HuH-7 (cell line): ENCODE measurements at regions not wholly inside any gene's neighbourhood (a gene's known extent, or its start where the extent isn't known, plus 50 kb on each side); places are given as distances from the start of the nearest gene placed in this dataset.
"Not testable (repeated sequence)": the region's sequence is repeated elsewhere in the genome, so short reads cannot be mapped to it uniquely, and the experiment has no call there.

Experiments used
- DNase-seq: peaks from one replicate; pipeline ENCODE4 v3.0.0; 2011; ENCODE audit warnings: low spot score

DNA sequence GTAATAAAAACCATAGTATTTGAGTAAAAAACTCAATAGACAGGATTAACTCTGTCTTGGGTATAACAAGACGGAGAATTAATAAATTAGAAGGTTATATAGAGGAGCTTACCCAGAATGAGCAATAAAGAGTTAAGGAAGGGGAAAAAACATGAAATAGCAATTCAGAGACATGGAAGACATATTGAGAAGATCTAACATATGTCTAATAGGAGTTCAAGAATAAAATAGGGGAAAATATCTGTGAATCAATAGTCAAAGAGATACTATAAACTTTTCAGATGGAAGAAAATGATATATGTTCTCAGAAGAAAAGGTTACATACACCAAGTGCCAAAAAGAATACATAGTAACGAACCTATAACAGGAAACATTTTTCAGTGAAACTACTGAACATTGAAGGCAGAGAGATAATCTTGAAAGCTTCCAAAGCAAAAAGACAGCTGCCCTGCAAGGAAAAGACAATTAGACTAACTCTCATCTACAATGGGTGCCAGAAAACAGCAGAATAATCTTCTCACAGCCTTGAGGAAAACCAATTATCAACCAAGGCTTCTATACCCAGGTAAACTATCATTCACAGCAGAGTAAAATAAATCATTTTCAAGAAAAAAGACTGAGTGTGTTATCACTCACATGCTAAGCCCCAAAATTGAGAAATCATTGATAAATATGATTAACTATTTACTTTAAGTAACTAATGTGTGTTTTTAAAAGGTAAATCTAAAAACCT is 106.0 kb downstream of the ENC1 start:
- no peak for DNase-seq

DNA sequence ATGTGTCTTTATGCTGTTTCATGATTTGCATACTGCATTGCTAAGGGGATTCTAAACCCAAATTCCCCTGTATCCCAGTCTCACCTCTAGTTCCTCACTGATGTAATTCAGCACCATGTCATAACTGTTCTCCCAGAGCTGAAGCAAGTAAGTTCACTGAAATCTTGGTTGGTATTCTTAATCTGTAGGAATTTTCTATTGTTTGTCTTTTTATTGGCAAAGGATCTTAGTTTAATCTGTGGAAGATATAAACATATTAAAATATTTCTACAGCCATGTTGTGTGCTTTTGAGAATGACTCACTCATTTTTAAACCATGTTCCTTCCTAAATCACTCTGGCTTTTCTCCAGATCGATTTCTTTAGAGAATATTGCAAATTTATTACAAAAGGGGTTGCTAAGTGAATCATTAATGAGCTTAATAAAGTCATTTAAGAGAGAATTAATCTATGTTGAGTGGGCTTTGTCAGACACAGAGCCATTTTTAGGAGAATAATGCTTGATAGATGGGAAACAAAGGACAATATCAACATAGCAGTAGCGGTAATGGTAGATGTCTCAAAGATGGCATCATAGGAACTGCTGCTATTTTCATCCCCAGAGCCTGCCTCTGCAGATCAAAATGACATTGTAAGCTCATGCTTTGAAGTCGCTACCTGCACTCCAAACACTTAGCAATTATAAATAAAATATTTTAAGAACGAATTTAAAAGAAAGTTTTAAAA is 110.0 kb downstream of the ENC1 start:
- DNase-seq: no peak

DNA sequence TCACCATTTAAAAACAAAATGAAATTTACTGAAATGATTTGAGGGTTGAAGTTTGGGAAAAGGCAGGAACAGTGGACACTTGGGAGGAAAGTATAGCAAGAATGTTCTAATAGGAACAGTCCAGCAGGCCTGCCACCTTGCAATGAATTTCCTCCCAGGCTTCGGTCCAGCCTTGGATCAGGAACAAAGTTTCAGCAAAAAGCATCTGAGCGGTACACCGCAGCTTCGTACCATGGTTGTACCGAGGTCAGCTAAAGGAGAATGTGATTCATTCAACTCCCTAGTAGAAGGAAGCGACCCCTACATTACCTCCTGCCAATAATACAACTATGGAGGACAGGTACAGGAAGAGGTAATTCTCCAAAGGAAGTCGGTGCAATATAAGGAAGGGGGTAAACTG is 111.4 kb downstream of the ENC1 start:
- no peak for DNase-seq

DNA sequence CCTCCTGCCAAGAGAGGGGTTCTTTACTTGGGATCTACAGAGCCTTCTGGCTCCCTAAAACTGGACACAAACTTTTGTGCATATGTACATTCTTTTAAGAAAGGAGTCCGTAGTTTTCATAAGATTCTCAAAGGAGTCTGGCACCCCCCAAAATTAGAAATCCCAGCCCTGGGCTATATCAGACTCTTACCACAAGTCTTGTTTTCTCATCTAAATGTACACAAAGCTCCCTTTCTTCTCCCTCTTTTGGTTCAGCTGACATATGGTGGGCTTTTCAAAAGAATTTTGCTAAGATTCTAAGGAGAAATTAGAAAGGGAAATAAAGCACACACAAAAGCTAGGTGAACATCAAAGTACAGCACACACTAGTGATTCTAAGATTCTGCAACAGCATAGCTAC is 114.4 kb downstream of the ENC1 start:
- DNase-seq: no peak

DNA sequence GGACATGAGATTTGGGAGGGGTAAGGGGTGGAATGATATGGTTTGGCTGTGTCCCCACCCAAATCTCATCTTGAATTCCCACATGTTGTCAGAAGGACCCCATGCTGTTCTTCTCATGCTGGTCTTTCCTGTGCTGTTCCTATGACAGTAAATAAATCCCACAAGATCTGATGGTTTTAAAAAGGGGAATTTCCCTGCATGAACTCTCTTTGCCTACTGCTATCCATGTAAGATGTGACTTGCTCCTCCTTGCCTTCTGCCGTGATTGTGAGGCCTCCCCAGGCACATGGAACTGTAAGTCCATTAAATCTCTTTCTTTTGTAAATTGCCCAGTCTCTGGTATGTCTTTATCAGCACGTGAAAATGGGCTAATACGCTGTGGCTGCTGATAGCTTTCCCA is 115.8 kb downstream of the ENC1 start:
- not testable (repeated sequence) for DNase-seq

DNA sequence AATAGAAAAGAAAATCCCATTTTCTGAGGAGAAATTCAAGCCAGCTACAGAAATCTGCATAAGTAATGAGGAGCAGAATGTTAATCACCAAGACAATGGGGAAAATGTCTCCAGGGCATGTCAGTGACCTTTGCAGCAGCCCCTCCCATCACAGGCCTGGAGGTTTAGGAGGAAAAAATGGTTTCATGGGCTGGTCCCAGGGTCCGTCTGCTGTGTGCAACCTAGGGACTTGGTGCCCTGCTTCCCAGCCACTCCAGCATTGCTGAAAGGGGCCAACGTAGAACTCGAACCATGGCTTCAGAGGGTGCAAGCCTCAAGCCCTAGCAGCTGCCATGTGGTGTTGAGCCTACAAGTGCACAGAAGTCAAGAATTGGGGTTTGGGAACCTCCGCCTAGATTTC is 116.8 kb downstream of the ENC1 start:
- DNase-seq: not testable (repeated sequence)

DNA sequence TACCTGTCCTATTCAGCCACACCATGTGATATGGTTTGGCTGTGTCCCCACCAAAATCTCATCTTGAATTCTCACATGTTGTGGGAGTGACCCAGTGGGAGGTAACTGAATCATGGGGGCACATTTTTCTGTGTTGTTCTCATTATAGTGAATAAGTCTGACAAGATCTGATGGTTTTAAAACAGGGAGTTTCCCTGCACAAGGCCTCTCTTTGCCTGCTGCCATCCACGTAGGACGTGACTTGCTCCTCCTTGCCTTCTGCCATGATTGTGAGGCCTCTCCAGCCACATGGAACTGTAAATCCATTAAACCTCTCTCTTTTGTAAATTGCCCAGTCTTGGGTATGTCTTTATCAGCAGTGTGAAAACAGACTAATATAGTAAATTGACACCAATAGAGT is 117.7 kb downstream of the ENC1 start:
- not testable (repeated sequence) for DNase-seq

DNA sequence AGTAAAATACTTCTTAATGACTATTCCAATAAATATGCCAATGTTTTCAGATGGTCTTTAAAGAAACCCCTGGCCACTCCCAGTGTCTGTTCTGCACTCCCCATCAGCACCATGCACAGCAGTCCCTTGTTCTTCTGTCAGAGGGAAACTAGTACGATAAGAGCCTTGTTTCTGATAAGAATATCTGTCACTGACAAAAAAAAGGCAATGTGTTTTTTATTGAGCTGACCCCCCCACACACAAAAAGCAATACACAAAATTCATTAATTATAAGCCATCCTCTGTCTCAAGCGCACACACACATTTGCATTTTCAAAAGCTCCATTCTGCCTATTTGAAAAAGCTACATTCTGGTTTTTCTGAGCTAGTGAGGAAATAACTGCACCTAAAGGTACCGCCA is 119.1 kb downstream of the ENC1 start:
- DNase-seq: no peak

DNA sequence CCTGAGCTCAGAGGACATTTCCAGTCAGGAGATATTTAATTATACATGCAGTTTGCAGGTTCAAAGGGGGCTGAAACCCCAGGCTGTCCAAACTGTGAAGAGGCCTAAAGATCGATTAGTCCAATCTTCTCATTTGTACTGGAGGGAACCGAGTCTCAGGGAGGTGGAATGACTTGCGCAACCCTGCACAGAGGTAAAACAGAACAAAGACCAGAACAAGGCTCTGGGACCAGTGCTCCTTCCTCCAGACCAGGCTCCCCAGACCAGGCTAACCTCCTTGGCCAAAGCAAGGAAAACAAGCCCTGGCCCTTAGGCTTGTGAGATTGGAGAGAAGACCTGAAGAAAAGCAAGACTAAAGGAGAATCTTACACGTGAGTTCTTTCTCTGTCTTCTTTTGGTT is 120.8 kb downstream of the ENC1 start:
- no peak for DNase-seq

DNA sequence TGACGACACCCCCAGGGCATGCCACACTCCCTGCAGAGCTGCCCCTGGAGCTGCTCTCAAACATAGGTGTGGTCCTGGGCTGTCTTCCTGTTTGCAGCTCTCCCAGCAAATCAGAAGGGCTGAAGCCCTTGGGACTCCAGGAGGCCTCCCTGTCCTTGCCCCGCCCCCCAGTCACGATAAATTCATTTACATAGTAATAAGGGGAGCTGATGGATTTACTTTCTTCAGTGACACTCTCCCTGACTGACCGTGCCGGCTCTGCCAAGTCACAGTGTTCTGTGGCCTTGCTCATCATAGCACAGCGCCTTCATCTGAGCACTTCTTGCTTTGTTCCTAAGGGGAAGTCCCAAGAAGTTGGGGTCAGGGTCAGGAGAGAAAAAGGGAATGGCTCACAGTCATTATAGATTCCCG is 121.4 kb downstream of the ENC1 start:
- DNase-seq: no peak

DNA sequence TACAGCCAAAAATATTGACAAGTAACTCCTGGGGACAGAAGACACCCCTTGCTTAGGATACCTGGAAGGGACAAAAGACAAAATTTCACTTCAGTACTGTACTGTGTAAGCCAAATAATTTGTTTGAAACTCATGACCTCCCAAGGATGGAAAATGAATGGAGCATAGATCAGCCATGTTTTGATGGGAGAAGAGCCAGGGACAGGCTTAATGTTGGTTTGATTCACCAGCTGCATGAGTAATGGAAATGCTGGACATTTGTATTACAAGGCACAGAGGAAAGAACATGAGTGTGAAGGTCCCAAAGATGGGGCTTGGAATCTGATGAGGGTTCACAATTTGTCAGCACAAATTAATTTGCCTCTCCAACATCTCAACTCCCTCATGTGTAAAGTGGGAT is 122.8 kb downstream of the ENC1 start:
- DNase-seq: no peak

DNA sequence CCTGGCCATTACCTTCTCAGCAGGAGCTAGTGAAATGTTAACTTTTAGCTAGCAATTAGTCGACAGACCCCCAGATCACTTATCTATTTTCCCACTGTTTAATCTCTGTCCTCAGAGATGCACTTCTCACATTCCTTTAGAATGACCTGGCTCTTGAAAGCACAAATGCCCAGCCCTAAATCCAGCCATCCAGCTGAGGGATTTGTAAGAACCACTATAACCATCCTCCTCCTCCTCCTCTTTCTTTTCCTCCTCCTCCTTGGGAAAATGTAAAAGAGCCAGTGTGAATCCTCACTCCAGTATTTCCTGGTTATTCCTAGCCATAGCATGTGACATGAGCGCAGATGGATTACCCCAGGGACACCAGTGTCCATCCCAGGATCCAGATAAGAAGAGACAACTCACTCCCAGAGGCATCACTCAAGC is 124.3 kb downstream of the ENC1 start:
- DNase-seq: no peak

DNA sequence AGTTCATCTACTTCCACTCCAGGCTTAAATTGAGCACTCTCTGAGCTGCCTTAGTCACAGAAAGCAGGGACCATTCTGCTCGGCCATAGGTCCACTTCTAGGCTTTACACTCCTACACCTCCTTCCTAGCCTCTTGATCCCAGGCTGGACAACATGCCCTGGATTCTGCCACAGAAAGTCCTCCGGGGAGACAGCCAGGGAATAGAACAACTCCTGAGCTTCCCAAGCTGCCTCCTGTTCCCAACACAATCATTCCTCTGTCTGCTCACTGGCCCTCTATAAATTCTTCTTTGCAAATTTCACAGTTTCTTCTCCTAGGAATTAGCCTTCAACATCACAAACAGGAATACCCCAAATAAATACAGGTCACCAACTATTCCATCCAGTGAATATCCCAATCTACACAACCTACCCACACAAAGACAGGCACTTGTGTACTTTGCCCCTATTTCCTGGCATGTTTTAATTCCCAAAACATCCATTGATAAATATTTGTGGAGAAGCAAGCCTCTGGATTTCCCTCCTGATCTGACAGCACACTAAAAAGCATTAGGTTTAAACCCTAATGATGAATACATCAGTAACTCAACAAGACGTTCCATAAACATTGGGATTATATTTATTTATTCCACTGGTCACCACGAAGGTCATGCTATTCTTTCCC is 125.5 kb downstream of the ENC1 start:
- DNase-seq: no peak

DNA sequence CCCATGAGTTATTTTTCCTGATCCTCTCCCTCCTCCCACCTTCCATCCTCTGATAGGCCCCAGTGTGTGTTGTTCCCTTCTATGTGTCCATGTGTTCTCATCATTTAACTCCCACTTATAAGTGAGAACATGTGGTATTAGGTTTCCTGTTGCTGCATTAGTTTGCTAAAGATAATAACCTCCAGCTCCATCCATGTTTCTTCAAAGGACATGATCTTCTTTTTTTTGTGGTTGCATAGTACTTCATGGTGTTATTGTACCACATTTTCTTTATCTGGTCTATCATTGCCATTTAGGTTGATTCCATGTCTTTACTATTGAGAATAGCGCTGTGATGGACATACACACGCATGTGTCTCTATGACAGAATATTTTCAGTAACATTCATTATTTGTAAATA is 128.8 kb downstream of the ENC1 start:
- DNase-seq: not testable (repeated sequence)

DNA sequence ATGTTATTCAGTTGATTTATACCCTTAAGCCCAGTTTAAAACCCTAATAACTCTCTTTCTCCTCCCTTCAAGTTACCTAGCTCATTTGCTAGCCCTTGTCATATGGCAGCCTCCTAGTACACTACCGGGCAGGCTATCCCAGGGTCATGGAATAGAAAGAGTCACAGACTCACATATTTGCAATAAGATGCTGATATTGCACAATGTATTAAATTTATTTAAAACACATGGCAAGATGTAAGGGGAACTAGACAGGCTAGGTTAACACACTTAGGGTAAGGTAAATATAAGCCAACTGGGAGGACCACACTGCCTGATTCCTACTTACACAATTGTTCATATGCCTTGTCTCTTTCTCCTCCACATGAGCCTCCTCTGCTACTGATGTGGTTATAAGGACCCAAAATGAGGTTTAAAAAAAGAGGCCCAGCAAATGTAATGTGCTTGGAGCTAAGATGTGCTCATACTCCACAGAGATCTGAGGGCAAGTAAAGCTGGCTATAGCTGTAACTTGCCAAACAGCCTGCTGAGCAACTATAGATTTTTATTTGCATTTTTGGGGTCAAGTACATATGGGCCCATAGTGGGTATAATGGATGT is 130.0 kb downstream of the ENC1 start:
- DNase-seq: no peak

DNA sequence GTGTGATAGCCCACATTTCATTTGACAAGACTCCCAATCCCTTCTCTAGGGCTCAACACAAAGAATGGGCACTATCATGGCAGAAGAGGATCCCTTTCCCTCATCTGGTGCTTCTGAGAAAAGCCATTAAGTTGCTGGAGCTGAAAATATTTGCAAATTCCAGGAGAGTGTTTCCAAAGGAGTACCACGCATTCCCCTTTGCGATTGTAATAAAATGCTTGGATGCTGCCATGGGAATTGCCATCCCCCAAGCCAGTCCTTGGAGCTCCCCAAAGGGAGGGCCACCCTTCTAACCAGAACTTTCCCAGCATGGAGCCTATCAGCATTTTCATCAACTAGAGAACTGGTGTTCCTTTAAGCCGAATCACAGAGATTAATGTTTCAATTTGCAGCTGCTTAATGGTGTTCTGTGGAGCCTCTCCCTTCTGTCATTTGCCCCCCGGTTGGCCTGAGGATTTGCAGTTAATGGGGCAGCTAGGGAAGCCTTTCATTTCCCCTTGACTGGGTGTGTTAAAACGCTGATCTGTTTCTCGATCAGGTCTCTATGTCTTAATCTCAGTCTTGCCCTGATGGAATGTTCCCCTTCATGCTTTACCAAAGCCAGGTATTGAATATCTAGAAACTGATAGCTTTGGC is 133.0 kb downstream of the ENC1 start:
- no peak for DNase-seq

DNA sequence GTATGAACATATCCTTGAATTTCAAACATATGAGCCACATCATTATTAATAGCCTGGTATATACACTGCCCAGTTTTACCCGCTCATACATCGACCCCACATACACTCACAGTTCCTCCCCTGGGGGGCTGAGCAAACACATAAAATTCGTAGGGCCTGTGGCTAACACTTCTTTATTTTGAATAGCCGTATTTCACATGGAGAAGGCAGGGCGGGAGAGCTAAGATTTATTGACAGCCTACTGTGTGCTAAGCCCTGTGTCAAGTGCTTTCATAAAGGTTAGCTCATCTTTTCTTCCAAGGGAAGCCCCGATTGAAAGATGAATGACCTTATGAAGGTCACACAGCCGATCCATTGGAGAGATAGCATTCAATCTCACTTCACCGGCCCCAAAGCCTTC is 134.4 kb downstream of the ENC1 start:
- DNase-seq: no peak

DNA sequence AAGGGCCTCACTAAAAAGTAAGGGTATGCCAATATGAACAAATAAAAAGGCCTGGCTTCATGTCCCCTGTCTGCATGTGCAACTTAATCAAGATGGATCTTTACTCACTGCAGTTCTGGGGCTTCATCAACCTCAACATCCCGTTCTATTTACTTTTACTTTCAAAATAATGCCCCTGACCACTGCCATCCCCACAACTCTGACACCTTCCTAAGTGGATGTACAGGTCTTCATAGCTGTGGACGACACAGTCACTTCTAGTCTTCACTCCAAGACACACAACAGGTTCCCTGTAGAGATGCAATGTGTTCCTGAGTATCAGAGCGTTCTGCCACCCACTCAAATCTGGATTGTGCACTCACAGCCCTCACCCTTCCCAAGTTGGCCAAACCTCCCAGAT is 136.1 kb downstream of the ENC1 start:
- no peak for DNase-seq

DNA sequence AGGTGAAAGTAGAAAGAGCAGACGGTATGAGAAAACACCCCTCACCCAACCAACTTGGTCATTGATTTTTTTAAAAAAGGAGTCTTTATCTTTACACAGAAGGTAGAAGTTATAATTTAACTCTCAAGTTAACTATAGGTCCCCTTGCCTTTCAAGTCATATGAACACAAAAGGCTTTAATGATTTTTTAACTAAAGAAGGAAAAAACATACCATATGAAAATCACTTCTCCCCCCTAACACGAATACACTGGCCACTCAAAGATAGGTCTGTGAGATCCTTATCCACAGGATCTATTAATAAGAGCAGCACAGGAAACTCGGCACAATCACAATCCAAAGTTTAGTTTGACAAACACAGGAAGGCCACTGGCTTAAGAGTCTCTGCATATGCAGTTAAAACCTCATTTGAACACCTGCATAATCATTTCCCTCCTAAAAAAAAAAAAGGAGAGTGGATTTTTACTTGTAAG is 138.0 kb downstream of the ENC1 start:
- DNase-seq: no peak

DNA sequence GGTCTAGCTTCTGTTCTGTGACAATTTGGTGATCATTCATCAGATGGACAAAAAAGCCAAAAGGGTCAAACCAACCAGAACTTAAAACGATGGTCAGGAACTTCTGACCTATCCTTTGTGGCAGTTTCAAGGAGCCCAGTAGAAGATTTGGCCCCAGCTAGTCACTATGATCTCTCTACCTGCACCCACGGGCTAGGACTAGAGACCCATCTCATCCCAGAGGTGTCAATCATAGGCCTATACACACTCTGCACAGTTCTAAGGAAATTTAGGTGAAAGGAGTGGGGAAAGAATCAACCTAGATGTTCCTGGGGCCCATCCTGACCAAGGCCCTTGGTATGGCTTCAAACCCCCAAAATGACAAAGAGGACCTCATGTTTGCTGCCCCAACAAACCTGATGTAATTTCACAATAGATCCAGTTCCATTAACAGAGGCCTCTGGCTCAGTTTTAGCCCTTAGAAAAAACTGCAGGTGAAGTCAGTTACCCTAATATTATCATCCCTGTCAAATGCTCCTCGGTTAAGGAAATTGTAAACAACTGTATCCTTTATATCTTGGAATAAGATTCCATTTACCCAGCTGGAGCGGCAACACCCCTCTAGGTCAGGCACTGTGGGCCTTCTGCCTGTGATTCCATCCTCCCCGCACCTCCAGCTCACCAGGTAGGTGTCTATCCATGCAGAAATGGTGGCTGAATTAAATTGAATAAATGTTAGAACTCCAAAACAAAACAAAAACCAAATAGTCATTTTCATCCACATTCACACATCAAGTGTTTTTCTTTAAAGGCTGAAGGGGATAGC is 138.7 kb downstream of the ENC1 start:
- no peak for DNase-seq
